ENCODE measurements at regions not wholly inside any gene's neighbourhood (a gene's known extent, or its start where the extent isn't known, plus 50 kb on each side); places are given as distances from the start of the nearest gene placed in this dataset.

GRCh38 chr13:104833221-104833620 is 1702.2 kb downstream of the EFNB2 start:
- no peaks in the 10 kb centered on the region for H3K27me3 ChIP-seq (ENCODE audit: insufficient read depth, low read length)
- DNase-seq (ENCODE audit: low read depth, low spot score) (no peak), ATAC-seq (no peak)
- no peak overlapping the region for H3K4me3 ChIP-seq (replicated peaks in 1 of 2; ENCODE audit: low read depth in 1 of 2, low read length in 2 of 2)
- no peak overlapping the region for H2AFZ ChIP-seq (ENCODE audit: low read depth, low read length, poor library complexity, severe bottlenecking)
- RAD21 ChIA-PET (ENCODE audit: low non-redundant PET in 1 of 2, low total read pairs in 2 of 2, uncharacterized antibody in 2 of 2, unreplicated experiment in 2 of 2) = no interaction called here
- intact Hi-C loops (cut with micrococcal nuclease) = no loop called here
- peaks cover 0 to 4% of the 10 kb centered on the region in 2 experiments; a peak in 1 of 4 replicates for H3K4me1 ChIP-seq (ENCODE audit: control insufficient read depth in 1 of 2, insufficient read depth in 2 of 2, low read length in 2 of 2)
- no peak overlapping the region for H3K4me2 ChIP-seq (ENCODE audit: low read length)
- no peaks in the 10 kb centered on the region for H3K36me3 ChIP-seq (ENCODE audit: control insufficient read depth in 1 of 2, insufficient read depth in 2 of 2, low read length in 2 of 2)
- H3K9ac ChIP-seq (ENCODE audit: low read length) = no peak overlapping the region
- CTCF ChIA-PET = no interaction called here
- POLR2A ChIA-PET = no interaction called here
- H3K79me2 ChIP-seq (ENCODE audit: insufficient read depth, low read length) = no peaks in the 10 kb centered on the region
- BruUV-seq (replicated peaks) = no TSS peak
- no peak overlapping the region for H3K27ac ChIP-seq (ENCODE audit: low read depth, low read length)
- TF ChIP-seq POLR2A (IDR thresholded peaks at IDR 0.05; ENCODE audit: borderline replicate concordance, extremely low read depth, insufficient read depth, insufficient read length) (no peak), POLR2AphosphoS5 (IDR thresholded peaks at IDR 0.05; ENCODE audit: low read depth, low read length) (no peak), SRF (IDR thresholded peaks at IDR 0.05; ENCODE audit: low read depth) (no peak), SIN3A (IDR thresholded peaks at IDR 0.05; ENCODE audit: low read depth) (no peak), EZH2phosphoT487 (IDR thresholded peaks at IDR 0.05; ENCODE audit: borderline replicate concordance) (no peak)
- H3K9me2 ChIP-seq (ENCODE audit: insufficient read depth) = no peaks in the 10 kb centered on the region
- H4K20me1 ChIP-seq (ENCODE audit: insufficient read depth) = no peaks in the 10 kb centered on the region
- no peaks in the 10 kb centered on the region for H3K9me3 ChIP-seq (ENCODE audit: control insufficient read depth in 1 of 2, insufficient read depth in 1 of 2, low read depth in 1 of 2, low read length in 2 of 2)

GRCh38 chr13:104832231-104832630 is 1703.2 kb downstream of the EFNB2 start:
- Histone ChIP-seq H3K9ac (ENCODE audit: low read length) (no peak overlapping the region), H3K36me3 (ENCODE audit: control insufficient read depth in 1 of 2, insufficient read depth in 2 of 2, low read length in 2 of 2) (no peaks in the 10 kb centered on the region), H3K4me3 (replicated peaks in 1 of 2; ENCODE audit: low read depth in 1 of 2, low read length in 2 of 2) (no peak overlapping the region), H3K9me3 (ENCODE audit: control insufficient read depth in 1 of 2, insufficient read depth in 1 of 2, low read depth in 1 of 2, low read length in 2 of 2) (no peaks in the 10 kb centered on the region), H4K20me1 (ENCODE audit: insufficient read depth) (no peaks in the 10 kb centered on the region), H3K27me3 (ENCODE audit: insufficient read depth, low read length) (no peaks in the 10 kb centered on the region), H3K4me2 (ENCODE audit: low read length) (no peak overlapping the region), H3K79me2 (ENCODE audit: insufficient read depth, low read length) (no peaks in the 10 kb centered on the region), H3K4me1 (ENCODE audit: control insufficient read depth in 1 of 2, insufficient read depth in 2 of 2, low read length in 2 of 2) (peaks cover 0 to 4% of the 10 kb centered on the region in 2 experiments; a peak in 1 of 4 replicates), H3K9me2 (ENCODE audit: insufficient read depth) (no peaks in the 10 kb centered on the region), H2AFZ (ENCODE audit: low read depth, low read length, poor library complexity, severe bottlenecking) (no peak overlapping the region), H3K27ac (ENCODE audit: low read depth, low read length) (no peak overlapping the region)
- ChIA-PET CTCF (no interaction called here), RAD21 (ENCODE audit: low non-redundant PET in 1 of 2, low total read pairs in 2 of 2, uncharacterized antibody in 2 of 2, unreplicated experiment in 2 of 2) (no interaction called here), POLR2A (no interaction called here)
- intact Hi-C loops (cut with micrococcal nuclease) = no loop called here
- DNase-seq (ENCODE audit: low read depth, low spot score) = no peak
- ATAC-seq = no peak
- no TSS peak for BruUV-seq (replicated peaks)
- TF ChIP-seq EGR1 (IDR thresholded peaks at IDR 0.05; ENCODE audit: low read depth) (no peak), TCF7L2 (IDR thresholded peaks at IDR 0.05; ENCODE audit: borderline replicate concordance, extremely low read depth, insufficient read depth, insufficient read length) (no peak), RAD21 (IDR thresholded peaks at IDR 0.05; ENCODE audit: low read depth) (no peak), ELF1 (IDR thresholded peaks at IDR 0.05; ENCODE audit: borderline replicate concordance, low read depth) (no peak), ZNF274 (IDR thresholded peaks at IDR 0.05; ENCODE audit: low read depth, low read length) (no peak), YY1 (IDR thresholded peaks at IDR 0.05; ENCODE audit: extremely low read depth, insufficient replicate concordance, low read depth, low read length) (no peak), SP1 (IDR thresholded peaks at IDR 0.05; ENCODE audit: low read depth) (no peak), MAX (IDR thresholded peaks at IDR 0.05) (no peak), FOSL1 (IDR thresholded peaks at IDR 0.05; ENCODE audit: low read depth) (no peak), CEBPB (IDR thresholded peaks at IDR 0.05; ENCODE audit: low read depth) (no peak), ZBTB33 (IDR thresholded peaks at IDR 0.05; ENCODE audit: extremely low read depth, insufficient replicate concordance, low read length) (no peak), SRF (IDR thresholded peaks at IDR 0.05; ENCODE audit: low read depth) (no peak), CTCF (IDR thresholded peaks at IDR 0.05 in 2 of 3, conservative IDR thresholded peaks at IDR 0.05 in 1 of 3; ENCODE audit: borderline replicate concordance in 1 of 3, insufficient read depth in 1 of 3, low read depth in 2 of 3, low read length in 2 of 3) (no peak), CBX3 (IDR thresholded peaks at IDR 0.05; ENCODE audit: low read depth) (no peak), POLR2AphosphoS5 (IDR thresholded peaks at IDR 0.05; ENCODE audit: low read depth, low read length) (no peak), EZH2 (IDR thresholded peaks at IDR 0.05) (no peak), SIN3A (IDR thresholded peaks at IDR 0.05; ENCODE audit: low read depth) (no peak), ZFX (IDR thresholded peaks at IDR 0.05) (no peak)

All from HCT116 (cell line).